Fibroblast of lung (primary cell): ENCODE measurements at regions not wholly inside any gene's neighbourhood (a gene's known extent, or its start where the extent isn't known, plus 50 kb on each side); places are given as distances from the start of the nearest gene placed in this dataset.

Source experiments
- EZH2 ChIP-seq: IDR thresholded peaks from 2 replicates; pipeline ENCODE4 v1.5.1; 2012; ENCODE audit warnings: low read length, control low read depth, mild to moderate bottlenecking; ENCODE audit errors: missing control alignments
- TF ChIP-seq, protein P1 (sequence below), 2 donors: IDR thresholded peaks in 1 of 2; conservative IDR thresholded peaks in 1 of 2; 1 replicate in 1 of 2; 2 replicates in 1 of 2; pipeline ENCODE4 v1.5.1; 2011 to 2012; ENCODE audit warnings: low read length in 2 of 2, control low read depth in 1 of 2, inconsistent platforms in 1 of 2, low read depth in 1 of 2, mild to moderate bottlenecking in 1 of 2

DNA sequence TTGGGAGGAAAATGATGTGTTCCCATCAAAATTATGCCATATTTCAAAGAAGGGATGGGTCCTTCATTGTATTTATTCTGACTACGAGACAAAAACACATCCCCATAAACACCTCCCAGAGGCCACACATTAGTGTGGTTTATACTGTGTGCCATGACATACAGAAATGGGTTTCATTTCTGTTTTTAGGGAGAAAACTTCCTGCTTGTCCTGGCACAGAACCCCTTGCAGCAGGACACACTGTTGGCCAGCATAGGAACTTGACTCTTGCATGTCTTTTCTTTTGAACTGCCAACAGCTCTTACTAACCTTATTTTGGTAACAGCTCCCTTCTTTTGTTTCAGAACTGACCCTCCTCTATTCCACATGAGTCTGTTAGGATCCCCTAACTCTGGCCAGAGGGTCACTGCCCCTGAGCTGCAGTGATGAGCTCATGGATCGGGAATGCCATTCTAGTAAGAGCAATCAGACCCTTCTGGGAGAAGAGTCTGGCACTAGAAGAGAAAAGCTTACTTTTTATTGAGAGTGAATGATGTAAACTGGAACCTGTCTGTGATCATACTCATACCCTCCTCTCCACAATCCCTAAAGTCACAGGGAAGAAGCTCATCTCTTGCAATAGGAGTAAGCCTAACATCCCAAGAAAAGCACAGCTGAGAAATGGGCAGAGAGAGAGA lies 86.4 kb downstream of the SMIM20 start:
- TF ChIP-seq EZH2: no peak
- TF ChIP-seq, protein P1, sequence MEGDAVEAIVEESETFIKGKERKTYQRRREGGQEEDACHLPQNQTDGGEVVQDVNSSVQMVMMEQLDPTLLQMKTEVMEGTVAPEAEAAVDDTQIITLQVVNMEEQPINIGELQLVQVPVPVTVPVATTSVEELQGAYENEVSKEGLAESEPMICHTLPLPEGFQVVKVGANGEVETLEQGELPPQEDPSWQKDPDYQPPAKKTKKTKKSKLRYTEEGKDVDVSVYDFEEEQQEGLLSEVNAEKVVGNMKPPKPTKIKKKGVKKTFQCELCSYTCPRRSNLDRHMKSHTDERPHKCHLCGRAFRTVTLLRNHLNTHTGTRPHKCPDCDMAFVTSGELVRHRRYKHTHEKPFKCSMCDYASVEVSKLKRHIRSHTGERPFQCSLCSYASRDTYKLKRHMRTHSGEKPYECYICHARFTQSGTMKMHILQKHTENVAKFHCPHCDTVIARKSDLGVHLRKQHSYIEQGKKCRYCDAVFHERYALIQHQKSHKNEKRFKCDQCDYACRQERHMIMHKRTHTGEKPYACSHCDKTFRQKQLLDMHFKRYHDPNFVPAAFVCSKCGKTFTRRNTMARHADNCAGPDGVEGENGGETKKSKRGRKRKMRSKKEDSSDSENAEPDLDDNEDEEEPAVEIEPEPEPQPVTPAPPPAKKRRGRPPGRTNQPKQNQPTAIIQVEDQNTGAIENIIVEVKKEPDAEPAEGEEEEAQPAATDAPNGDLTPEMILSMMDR (conservative IDR thresholded peaks at IDR 0.05 in 1 of 2, IDR thresholded peaks at IDR 0.05 in 1 of 2; ENCODE audit: low read depth in 1 of 2, low read length in 2 of 2): no peak
